A673 (cell line): ENCODE measurements at regions not wholly inside any gene's neighbourhood (a gene's known extent, or its start where the extent isn't known, plus 50 kb on each side); places are given as distances from the start of the nearest gene placed in this dataset.

Experiments used
- CTCF ChIP-seq: fragments of 300-800, 200-600 bp; sonication (generic); conservative IDR thresholded peaks from 2 replicates; pipeline ENCODE4 v1.5.1; 2017; ENCODE audit warnings: low read depth, mild to moderate bottlenecking, antibody characterized with exemption, low read length, moderate library complexity, mixed read lengths
- EZH2 ChIP-seq: fragments of 200-600 bp; sonication (generic); IDR thresholded peaks from 2 replicates; pipeline ENCODE4 v1.6.1; 2017; ENCODE audit warnings: borderline replicate concordance, low read depth, mild to moderate bottlenecking, mixed read lengths, antibody characterized with exemption, low read length; ENCODE audit not compliant: poor library complexity, severe bottlenecking

- no peak for TF ChIP-seq CTCF
- TF ChIP-seq EZH2: no peak
Measured at GRCh38 chr10:22852712-22853353, 75.0 kb upstream of the ARMC3 start.
